ENCODE measurements at regions not wholly inside any gene's neighbourhood (a gene's known extent, or its start where the extent isn't known, plus 50 kb on each side); places are given as distances from the start of the nearest gene placed in this dataset.
A peak's percentile ranks its signal among the peaks of the same experiment; 100 is the strongest.

DNA sequence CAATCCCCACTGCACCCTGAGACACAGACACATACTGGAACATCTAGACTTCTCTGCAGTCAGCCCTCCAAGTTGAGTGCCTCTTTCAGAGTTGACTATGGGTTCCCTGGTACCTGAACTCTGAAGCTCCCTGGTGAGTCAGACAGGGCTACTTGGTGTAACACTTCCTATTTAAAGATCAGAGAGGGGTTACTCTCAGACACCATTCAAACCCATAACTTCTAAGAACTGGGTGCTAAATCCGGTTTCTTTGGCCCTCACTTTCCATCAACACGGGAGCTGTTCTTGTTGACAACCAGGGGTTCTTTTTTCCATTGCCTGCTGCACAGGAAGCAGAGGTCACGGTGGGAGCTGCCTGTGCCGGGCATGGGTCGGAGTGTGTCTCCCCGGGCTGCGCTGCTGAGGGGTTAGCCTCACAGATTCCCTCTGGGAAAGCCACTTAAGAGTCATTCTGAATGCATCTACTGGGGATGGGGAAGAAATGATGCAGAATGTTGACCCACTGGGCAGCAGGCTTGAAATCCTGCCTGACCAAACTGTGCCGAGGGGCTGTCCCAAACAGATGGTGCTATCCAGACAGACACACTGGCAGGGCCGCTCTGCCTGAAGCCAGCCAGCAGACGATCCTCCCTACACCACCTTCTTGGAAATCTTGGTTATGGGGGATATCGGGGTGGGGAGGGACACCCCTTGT is 74.1 kb downstream of the PITPNM2 start:
- Mint-ChIP-seq H3K27ac (peak overlapping the region; percentile 89 to 97 (median 95)), H3K27me3 (peaks cover 4% of the 10 kb centered on the region), H3K4me3 (peak overlapping the region; percentile 84 to 96 (median 90)), H3K36me3 (no peaks in the 10 kb centered on the region), H3K4me1 (peaks cover 9 to 69% (median 43%) of the 10 kb centered on the region in 4 donors), H3K9me3 (no peaks in the 10 kb centered on the region)
- DNase-seq, result peak; percentile 6 to 86 (median 20)
- peak overlapping the region; percentile 79 for H3K27ac ChIP-seq (ENCODE audit: insufficient read depth, low read length, poor library complexity, severe bottlenecking)
- H3K27me3 ChIP-seq (ENCODE audit: control insufficient read depth, insufficient read depth, low read length), result no peaks in the 10 kb centered on the region
- no peaks in the 10 kb centered on the region for H3K36me3 ChIP-seq (ENCODE audit: control insufficient read depth, insufficient read depth, low read length)
- peak overlapping the region; percentile 79 for H3K4me3 ChIP-seq (ENCODE audit: low read depth, low read length)
- peak; percentile 75 to 82 for ATAC-seq (ENCODE audit: low read depth in 2 of 2)
- H3K9me3 ChIP-seq (ENCODE audit: control insufficient read depth in 2 of 2, low read length in 2 of 2), result no peaks in the 10 kb centered on the region
- H3K4me1 ChIP-seq (ENCODE audit: control insufficient read depth, insufficient read depth, low read length, poor library complexity, severe bottlenecking), result peaks cover 49% of the 10 kb centered on the region

DNA sequence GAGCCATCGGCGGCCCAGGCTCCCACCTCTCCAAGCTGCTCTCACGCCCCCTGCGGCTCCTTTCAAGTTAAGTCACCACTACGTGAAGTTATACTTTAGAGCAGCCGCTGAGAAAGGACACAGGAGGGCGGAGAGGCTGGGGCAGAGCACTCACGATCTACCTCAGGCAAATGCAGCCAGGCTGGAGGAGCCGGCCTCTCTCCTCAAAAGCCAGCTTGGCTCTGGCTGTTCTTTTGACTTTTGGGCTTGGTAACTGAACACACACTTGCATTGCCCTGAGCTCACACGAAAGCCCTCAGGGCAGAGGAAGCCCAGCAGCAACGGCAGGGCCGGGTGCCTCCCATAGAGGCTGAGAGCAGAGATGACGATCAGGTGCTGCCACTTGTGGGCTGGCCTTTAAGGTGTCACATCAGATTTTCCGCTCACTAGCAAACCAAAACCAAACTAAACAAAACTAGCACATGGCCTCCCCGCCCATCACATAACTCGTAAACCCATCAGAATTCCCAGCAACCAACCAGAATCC is 75.2 kb downstream of the PITPNM2 start:
- Histone ChIP-seq H3K27me3 (ENCODE audit: control insufficient read depth, insufficient read depth, low read length) (no peaks in the 10 kb centered on the region), H3K4me3 (ENCODE audit: low read depth, low read length) (peak overlapping the region; percentile 79), H3K36me3 (ENCODE audit: control insufficient read depth, insufficient read depth, low read length) (no peaks in the 10 kb centered on the region), H3K4me1 (ENCODE audit: control insufficient read depth, insufficient read depth, low read length, poor library complexity, severe bottlenecking) (peaks cover 49% of the 10 kb centered on the region), H3K9me3 (ENCODE audit: control insufficient read depth in 2 of 2, low read length in 2 of 2) (no peaks in the 10 kb centered on the region), H3K27ac (ENCODE audit: insufficient read depth, low read length, poor library complexity, severe bottlenecking) (peak overlapping the region; percentile 79)
- peak; percentile 82 to 83 for ATAC-seq (ENCODE audit: low read depth in 2 of 2)
- H3K4me3 Mint-ChIP-seq, result peak overlapping the region; percentile 84 to 96 (median 90)
- H3K27me3 Mint-ChIP-seq, result peaks cover 4% of the 10 kb centered on the region
- peak overlapping the region; percentile 89 to 97 (median 95) for H3K27ac Mint-ChIP-seq
- peaks cover 9 to 78% (median 44%) of the 10 kb centered on the region in 4 donors for H3K4me1 Mint-ChIP-seq
- H3K36me3 Mint-ChIP-seq, result no peaks in the 10 kb centered on the region
- no peaks in the 10 kb centered on the region for H3K9me3 Mint-ChIP-seq
- DNase-seq, result peak; percentile 49 to 92 (median 80)

- Histone ChIP-seq H3K27me3 (ENCODE audit: control insufficient read depth, insufficient read depth, low read length) (no peaks in the 10 kb centered on the region), H3K4me1 (ENCODE audit: control insufficient read depth, insufficient read depth, low read length, poor library complexity, severe bottlenecking) (peaks cover 52% of the 10 kb centered on the region), H3K9me3 (ENCODE audit: control insufficient read depth in 2 of 2, low read length in 2 of 2) (no peaks in the 10 kb centered on the region), H3K36me3 (ENCODE audit: control insufficient read depth, insufficient read depth, low read length) (no peaks in the 10 kb centered on the region), H3K27ac (ENCODE audit: insufficient read depth, low read length, poor library complexity, severe bottlenecking) (peak overlapping the region; percentile 79), H3K4me3 (ENCODE audit: low read depth, low read length) (peak overlapping the region; percentile 79)
- Mint-ChIP-seq H3K27ac (peak overlapping the region; percentile 89 to 97 (median 95)), H3K9me3 (no peaks in the 10 kb centered on the region), H3K4me3 (peak overlapping the region; percentile 84 to 96 (median 90)), H3K4me1 (peaks cover 9 to 83% (median 44%) of the 10 kb centered on the region in 4 donors), H3K36me3 (no peaks in the 10 kb centered on the region), H3K27me3 (peaks cover 4% of the 10 kb centered on the region)
- DNase-seq (peak in 2 of 3 donors; percentile 15 to 71), ATAC-seq (ENCODE audit: low read depth in 2 of 2) (peak; percentile 9 to 16)
Measured at GRCh38 chr12:123075087-123075645, 75.7 kb downstream of the PITPNM2 start.

DNA sequence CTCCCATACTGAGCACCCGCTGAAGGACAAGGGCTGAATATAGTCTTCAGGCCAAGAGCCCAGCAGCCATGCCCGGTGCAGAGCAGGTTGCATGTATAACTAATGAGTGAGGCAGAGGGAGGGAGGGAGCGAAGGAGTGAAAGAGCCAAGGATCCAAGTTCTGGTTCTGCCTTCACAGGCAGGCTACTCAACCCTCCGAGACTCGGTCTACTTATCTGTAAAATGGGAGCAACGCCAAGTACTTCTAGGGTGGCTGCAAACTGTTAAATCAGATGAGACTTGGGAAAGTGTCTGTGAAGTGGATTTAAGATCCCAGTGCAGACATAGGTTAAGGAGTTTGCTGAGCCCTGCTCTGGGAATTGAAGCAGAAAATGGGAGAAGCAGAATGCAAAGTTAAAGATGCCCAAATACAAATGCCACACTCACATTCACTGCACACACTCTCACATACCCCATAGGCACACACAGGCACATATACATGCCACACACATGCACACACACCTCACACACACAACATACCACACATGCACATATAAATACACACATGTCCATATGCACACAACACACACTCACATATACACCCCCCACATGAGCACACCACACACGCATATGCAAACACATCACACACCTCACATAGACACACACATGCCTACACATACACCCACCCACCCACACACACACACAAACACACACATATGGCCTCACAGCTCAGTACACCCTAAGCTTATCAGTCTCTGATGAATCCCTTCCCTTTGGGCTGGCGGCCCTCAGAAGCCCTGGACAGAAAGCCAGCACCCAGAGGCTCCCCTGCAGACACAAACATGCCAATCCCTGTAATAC is 76.7 kb downstream of the PITPNM2 start:
- peak overlapping the region; percentile 79 for H3K4me3 ChIP-seq (ENCODE audit: low read depth, low read length)
- H3K4me1 Mint-ChIP-seq, result peaks cover 5 to 84% (median 41%) of the 10 kb centered on the region in 4 donors

GRCh38 chr12:123073292-123073691 is 77.6 kb downstream of the PITPNM2 start:
- peaks cover 4% of the 10 kb centered on the region for H3K27me3 Mint-ChIP-seq
- peaks cover 52% of the 10 kb centered on the region for H3K4me1 ChIP-seq (ENCODE audit: control insufficient read depth, insufficient read depth, low read length, poor library complexity, severe bottlenecking)
- no peak overlapping the region for H3K27ac ChIP-seq (ENCODE audit: insufficient read depth, low read length, poor library complexity, severe bottlenecking)
- H3K4me3 Mint-ChIP-seq, result peak overlapping the region; percentile 8 to 93 (median 75)
- H3K36me3 Mint-ChIP-seq, result no peaks in the 10 kb centered on the region
- H3K27ac Mint-ChIP-seq, result peak overlapping the region in 2 of 3 donors; percentile 44 to 45
- no peaks in the 10 kb centered on the region for H3K9me3 ChIP-seq (ENCODE audit: control insufficient read depth in 2 of 2, low read length in 2 of 2)
- H3K4me1 Mint-ChIP-seq, result peaks cover 5 to 82% (median 40%) of the 10 kb centered on the region in 4 donors
- H3K4me3 ChIP-seq (ENCODE audit: low read depth, low read length), result peak overlapping the region; percentile 23
- no peak for ATAC-seq (ENCODE audit: low read depth in 2 of 2)
- DNase-seq, result no peak
- no peaks in the 10 kb centered on the region for H3K9me3 Mint-ChIP-seq
- no peaks in the 10 kb centered on the region for H3K36me3 ChIP-seq (ENCODE audit: control insufficient read depth, insufficient read depth, low read length)
- no peaks in the 10 kb centered on the region for H3K27me3 ChIP-seq (ENCODE audit: control insufficient read depth, insufficient read depth, low read length)

More for the DNA sequence above, 76.7 kb downstream of the PITPNM2 start:
- DNase-seq, result no peak
- no peaks in the 10 kb centered on the region for H3K36me3 Mint-ChIP-seq
- Histone ChIP-seq H3K9me3 (ENCODE audit: control insufficient read depth in 2 of 2, low read length in 2 of 2) (no peaks in the 10 kb centered on the region), H3K36me3 (ENCODE audit: control insufficient read depth, insufficient read depth, low read length) (no peaks in the 10 kb centered on the region), H3K4me1 (ENCODE audit: control insufficient read depth, insufficient read depth, low read length, poor library complexity, severe bottlenecking) (peaks cover 52% of the 10 kb centered on the region), H3K27ac (ENCODE audit: insufficient read depth, low read length, poor library complexity, severe bottlenecking) (no peak overlapping the region), H3K27me3 (ENCODE audit: control insufficient read depth, insufficient read depth, low read length) (no peaks in the 10 kb centered on the region)
- H3K4me3 Mint-ChIP-seq, result peak overlapping the region; percentile 84 to 96 (median 90)
- ATAC-seq (ENCODE audit: low read depth in 2 of 2), result no peak
- peak overlapping the region; percentile 89 to 97 (median 95) for H3K27ac Mint-ChIP-seq
- no peaks in the 10 kb centered on the region for H3K9me3 Mint-ChIP-seq
- peaks cover 4% of the 10 kb centered on the region for H3K27me3 Mint-ChIP-seq

DNA sequence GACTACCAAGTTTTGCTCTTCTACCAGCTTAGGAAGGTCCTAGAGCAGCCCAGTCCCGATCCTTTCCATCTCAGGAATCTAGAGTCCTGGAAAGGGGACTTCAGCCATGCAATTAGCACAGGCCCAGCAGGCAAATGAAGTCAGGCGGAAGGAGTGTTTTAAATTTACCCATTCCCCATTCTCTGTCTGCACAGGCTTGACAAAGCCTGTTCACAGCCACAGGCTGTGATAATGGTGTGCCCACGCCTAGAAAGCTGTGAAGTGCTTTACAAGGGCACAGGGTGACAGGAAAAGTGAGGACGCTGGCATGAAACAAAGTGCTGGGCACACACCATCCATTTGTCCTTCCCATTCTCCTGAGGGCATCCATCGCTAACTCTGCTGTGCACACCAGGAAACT is 79.0 kb downstream of the PITPNM2 start:
- Mint-ChIP-seq H3K27ac (peak overlapping the region in 1 of 3 donors; percentile 44), H3K4me1 (peaks cover 5 to 84% (median 37%) of the 10 kb centered on the region in 4 donors)
- H3K27ac ChIP-seq (ENCODE audit: insufficient read depth, low read length, poor library complexity, severe bottlenecking), result no peak overlapping the region

DNA sequence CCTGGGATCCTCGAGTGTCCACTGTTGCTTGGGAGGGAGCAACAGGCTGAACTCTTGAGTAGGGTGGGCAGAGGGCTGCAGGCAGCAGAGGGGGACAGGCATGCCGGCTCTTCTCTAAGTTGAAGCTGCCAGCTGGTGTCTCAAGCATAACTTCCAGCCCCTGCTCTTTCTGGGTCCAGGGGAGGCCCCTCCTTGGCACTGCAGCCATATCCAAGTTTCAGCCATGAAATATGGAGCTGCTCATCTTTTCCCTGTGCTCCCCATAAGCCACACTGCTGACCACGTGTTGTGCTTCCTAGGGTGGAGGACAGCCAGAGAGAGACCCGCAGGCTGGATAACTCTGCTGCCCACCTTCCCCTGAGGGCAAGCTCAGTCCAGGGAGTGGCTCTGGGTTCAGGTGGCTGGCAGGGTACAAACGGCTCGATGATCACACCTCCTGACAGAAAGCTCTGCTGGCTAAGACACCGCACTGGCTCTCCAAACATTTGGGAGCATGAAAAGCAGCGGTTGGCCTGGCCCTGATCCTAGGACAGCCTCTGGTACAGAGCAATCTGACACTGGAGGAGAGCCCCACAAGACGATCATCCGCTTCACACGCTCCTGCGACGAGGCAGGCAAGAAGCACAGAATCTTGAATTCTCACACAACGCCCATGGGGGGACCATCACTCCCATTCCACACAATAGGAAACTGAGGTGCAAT is 79.6 kb downstream of the PITPNM2 start:
- ATAC-seq (ENCODE audit: low read depth in 2 of 2) (no peak), DNase-seq (no peak)
- Histone ChIP-seq H3K4me3 (ENCODE audit: low read depth, low read length) (no peak overlapping the region), H3K36me3 (ENCODE audit: control insufficient read depth, insufficient read depth, low read length) (no peaks in the 10 kb centered on the region), H3K4me1 (ENCODE audit: control insufficient read depth, insufficient read depth, low read length, poor library complexity, severe bottlenecking) (peaks cover 46% of the 10 kb centered on the region), H3K27me3 (ENCODE audit: control insufficient read depth, insufficient read depth, low read length) (no peaks in the 10 kb centered on the region), H3K9me3 (ENCODE audit: control insufficient read depth in 2 of 2, low read length in 2 of 2) (no peaks in the 10 kb centered on the region), H3K27ac (ENCODE audit: insufficient read depth, low read length, poor library complexity, severe bottlenecking) (no peak overlapping the region)
- peak overlapping the region in 2 of 4 donors; percentile 13 to 19 for H3K4me3 Mint-ChIP-seq
- no peaks in the 10 kb centered on the region for H3K36me3 Mint-ChIP-seq
- peaks cover 4% of the 10 kb centered on the region for H3K27me3 Mint-ChIP-seq
- H3K9me3 Mint-ChIP-seq, result no peaks in the 10 kb centered on the region
- H3K27ac Mint-ChIP-seq, result peak overlapping the region in 2 of 3 donors; percentile 44 to 48
- peaks cover 5 to 84% (median 34%) of the 10 kb centered on the region in 4 donors for H3K4me1 Mint-ChIP-seq

More for the DNA sequence above, 79.0 kb downstream of the PITPNM2 start:
- Histone ChIP-seq H3K27me3 (ENCODE audit: control insufficient read depth, insufficient read depth, low read length) (no peaks in the 10 kb centered on the region), H3K4me1 (ENCODE audit: control insufficient read depth, insufficient read depth, low read length, poor library complexity, severe bottlenecking) (peaks cover 46% of the 10 kb centered on the region), H3K36me3 (ENCODE audit: control insufficient read depth, insufficient read depth, low read length) (no peaks in the 10 kb centered on the region), H3K9me3 (ENCODE audit: control insufficient read depth in 2 of 2, low read length in 2 of 2) (no peaks in the 10 kb centered on the region), H3K4me3 (ENCODE audit: low read depth, low read length) (no peak overlapping the region)
- Mint-ChIP-seq H3K27me3 (peaks cover 4% of the 10 kb centered on the region), H3K9me3 (no peaks in the 10 kb centered on the region), H3K4me3 (peak overlapping the region in 3 of 4 donors; percentile 12 to 61 (median 19)), H3K36me3 (no peaks in the 10 kb centered on the region)
- ATAC-seq (ENCODE audit: low read depth in 2 of 2) (no peak), DNase-seq (no peak)
